Lower lobe of right lung (tissue), 2 donors: ENCODE measurements at regions not wholly inside any gene's neighbourhood (a gene's known extent, or its start where the extent isn't known, plus 50 kb on each side); places are given as distances from the start of the nearest gene placed in this dataset.

ENCODE experiments used
- ATAC-seq, 2 donors: fragments of 200-7000 bp; cut with Tn5 transposase; one replicate each; pipeline ENCODE4 v1.9.1; 2020 to 2022; ENCODE audit warnings: mild to moderate bottlenecking in 2 of 2, moderate library complexity in 2 of 2
- DNase-seq: peaks from one replicate; pipeline ENCODE4 v3.0.0-alpha.2; 2020
- H3K27ac ChIP-seq: fragments of 200-600 bp; one replicate; pipeline ENCODE4 v1.8.0; 2022
- H3K27me3 ChIP-seq: fragments of 200-600 bp; one replicate; pipeline ENCODE4 v1.8.0; 2022; ENCODE audit warnings: low read depth
- H3K36me3 ChIP-seq: fragments of 200-600 bp; one replicate; pipeline ENCODE4 v1.8.0; 2022; ENCODE audit warnings: mild to moderate bottlenecking
- H3K4me1 ChIP-seq: fragments of 200-600 bp; one replicate; pipeline ENCODE4 v1.8.0; 2022
- H3K4me3 ChIP-seq: fragments of 200-600 bp; one replicate; pipeline ENCODE4 v1.8.0; 2022; ENCODE audit warnings: mild to moderate bottlenecking
- H3K9me3 ChIP-seq: fragments of 200-600 bp; one replicate; pipeline ENCODE4 v1.8.0; 2022
- intact Hi-C: fragments of 100-400 bp; cut with DNase I; formaldehyde crosslinking; loops from one replicate; pipeline ENCODE4 v1.11.0; 2022
- TF ChIP-seq, protein P1 (sequence below): fragments of 200-600 bp; IDR thresholded peaks from one replicate; pipeline ENCODE4 v1.8.0; 2022; ENCODE audit warnings: antibody characterized with exemption, mild to moderate bottlenecking
- donor health status: DM: no; HTN: yes; CAD: no; lungs with severe emphysema.

DNA sequence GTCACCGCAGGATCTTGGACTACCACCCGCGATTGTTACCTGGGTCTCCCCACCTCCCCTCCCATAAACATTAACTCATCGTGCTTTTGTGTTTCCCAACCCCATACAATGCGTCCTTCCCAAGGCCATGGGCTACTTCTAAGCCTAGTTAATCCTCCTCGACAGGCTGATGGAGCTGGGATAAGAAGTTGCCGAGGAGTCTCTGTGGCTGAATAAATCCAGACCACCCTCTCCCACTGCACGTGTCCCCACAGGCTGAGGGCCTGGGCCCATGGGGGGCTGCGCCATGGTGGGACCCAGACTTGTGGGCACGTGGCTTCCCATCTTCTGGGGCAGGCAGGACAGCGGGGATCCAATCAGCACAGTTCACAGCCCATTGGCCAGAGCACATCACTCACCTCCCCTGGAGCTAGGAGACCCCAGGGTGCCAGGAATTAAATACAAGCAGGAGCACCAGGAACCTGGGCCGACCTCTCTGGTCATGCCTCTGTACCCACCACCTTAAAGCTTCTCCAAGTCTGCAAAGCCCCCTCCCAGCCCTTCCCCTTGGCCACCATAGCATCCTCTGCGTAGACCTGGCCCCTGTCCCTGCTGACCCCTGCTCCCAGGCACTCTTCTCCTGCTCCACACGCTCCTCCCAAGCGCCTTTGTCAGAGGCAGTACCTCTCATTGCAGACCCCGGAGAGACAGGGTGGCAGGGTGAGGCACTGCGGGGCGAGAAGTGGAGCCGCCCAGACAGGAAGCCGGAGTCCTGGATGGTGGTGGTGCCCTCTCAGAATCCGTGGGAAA is 51.0 kb upstream of the ID2 start:
- H3K36me3 ChIP-seq: no peaks in the 10 kb centered on the region
- TF ChIP-seq, protein P1, sequence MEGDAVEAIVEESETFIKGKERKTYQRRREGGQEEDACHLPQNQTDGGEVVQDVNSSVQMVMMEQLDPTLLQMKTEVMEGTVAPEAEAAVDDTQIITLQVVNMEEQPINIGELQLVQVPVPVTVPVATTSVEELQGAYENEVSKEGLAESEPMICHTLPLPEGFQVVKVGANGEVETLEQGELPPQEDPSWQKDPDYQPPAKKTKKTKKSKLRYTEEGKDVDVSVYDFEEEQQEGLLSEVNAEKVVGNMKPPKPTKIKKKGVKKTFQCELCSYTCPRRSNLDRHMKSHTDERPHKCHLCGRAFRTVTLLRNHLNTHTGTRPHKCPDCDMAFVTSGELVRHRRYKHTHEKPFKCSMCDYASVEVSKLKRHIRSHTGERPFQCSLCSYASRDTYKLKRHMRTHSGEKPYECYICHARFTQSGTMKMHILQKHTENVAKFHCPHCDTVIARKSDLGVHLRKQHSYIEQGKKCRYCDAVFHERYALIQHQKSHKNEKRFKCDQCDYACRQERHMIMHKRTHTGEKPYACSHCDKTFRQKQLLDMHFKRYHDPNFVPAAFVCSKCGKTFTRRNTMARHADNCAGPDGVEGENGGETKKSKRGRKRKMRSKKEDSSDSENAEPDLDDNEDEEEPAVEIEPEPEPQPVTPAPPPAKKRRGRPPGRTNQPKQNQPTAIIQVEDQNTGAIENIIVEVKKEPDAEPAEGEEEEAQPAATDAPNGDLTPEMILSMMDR: no peak
- no peaks in the 10 kb centered on the region for H3K27me3 ChIP-seq
- intact Hi-C loops: no loop called here
- DNase-seq (peak; percentile 34), ATAC-seq (no peak)
- no peaks in the 10 kb centered on the region for H3K9me3 ChIP-seq
- H3K4me3 ChIP-seq: no peak overlapping the region
- H3K4me1 ChIP-seq: peaks cover 6% of the 10 kb centered on the region
- no peak overlapping the region for H3K27ac ChIP-seq

GRCh38 chr2:8631465-8632005 is 50.3 kb upstream of the ID2 start:
- no peak overlapping the region for H3K4me3 ChIP-seq
- H3K36me3 ChIP-seq: no peaks in the 10 kb centered on the region
- no peaks in the 10 kb centered on the region for H3K27me3 ChIP-seq
- ATAC-seq (no peak), DNase-seq (peak; percentile 33)
- no peaks in the 10 kb centered on the region for H3K9me3 ChIP-seq
- peaks cover 9% of the 10 kb centered on the region for H3K4me1 ChIP-seq
- intact Hi-C loops: no loop called here
- H3K27ac ChIP-seq: no peak overlapping the region
- TF ChIP-seq, protein P1: no peak
